GM12891 (cell line): ENCODE measurements at regions not wholly inside any gene's neighbourhood (a gene's known extent, or its start where the extent isn't known, plus 50 kb on each side); places are given as distances from the start of the nearest gene placed in this dataset.

Source experiments
- POLR2A ChIP-seq: IDR thresholded peaks from 2 replicates; pipeline ENCODE4 v1.6.1; 2011; ENCODE audit warnings: low read depth, low read length, control low read depth
- POLR2AphosphoS5 ChIP-seq: IDR thresholded peaks from 2 replicates; pipeline ENCODE4 v1.6.1; 2011; ENCODE audit warnings: low read depth, low read length, control low read depth
- TAF1 ChIP-seq: IDR thresholded peaks from 2 replicates; pipeline ENCODE4 v1.6.1; 2011; ENCODE audit warnings: low read depth, low read length, control low read depth

GRCh38 chr7:69228212-69228811 is 370.0 kb upstream of the AUTS2 start:
- no peak for TF ChIP-seq TAF1
- no peak for TF ChIP-seq POLR2AphosphoS5
- no peak for TF ChIP-seq POLR2A
